H1 (cell line): ENCODE measurements at regions not wholly inside any gene's neighbourhood (a gene's known extent, or its start where the extent isn't known, plus 50 kb on each side); places are given as distances from the start of the nearest gene placed in this dataset.

Experiments used
- EP300 ChIP-seq, 2 experiments: IDR thresholded peaks; 1 replicate in 1 of 2; 2 replicates in 1 of 2; pipeline ENCODE4 v1.6.1; 2011 to 2012; ENCODE audit warnings: low read depth in 2 of 2, low read length in 2 of 2, mild to moderate bottlenecking in 2 of 2, borderline replicate concordance in 1 of 2, inconsistent platforms in 1 of 2, moderate library complexity in 1 of 2

DNA sequence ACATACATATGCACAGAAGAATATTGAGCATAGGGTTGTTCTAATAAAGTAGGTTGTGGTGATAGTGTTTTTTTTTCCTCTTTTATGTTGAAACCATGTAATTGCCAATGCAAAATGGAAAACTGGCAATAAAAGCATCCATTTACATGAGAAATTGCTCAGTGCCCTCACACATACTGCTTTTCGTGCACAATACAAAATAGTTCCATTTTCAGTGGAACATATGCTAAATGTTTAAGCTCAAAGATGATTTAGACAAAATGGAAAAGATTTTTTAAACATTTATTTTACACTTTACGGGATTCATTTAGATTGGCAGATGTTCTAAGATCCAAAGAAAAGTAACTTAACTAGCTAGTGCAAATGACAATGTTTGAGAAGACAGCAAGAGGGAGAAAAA, 678.1 kb upstream of the MANEA start (continued):
- TF ChIP-seq EP300 (IDR thresholded peaks at IDR 0.05; ENCODE audit: borderline replicate concordance in 1 of 2, low read depth in 2 of 2, low read length in 2 of 2), result no peak
